ENCODE measurements at regions not wholly inside any gene's neighbourhood (a gene's known extent, or its start where the extent isn't known, plus 50 kb on each side); places are given as distances from the start of the nearest gene placed in this dataset.

GRCh38 chr11:69551963-69552362 is 70.5 kb downstream of the LINC01488 start:
- H3K36me3 ChIP-seq (ENCODE audit: control insufficient read depth, insufficient read depth, low read length), result no peaks in the 10 kb centered on the region
- H3K4me1 ChIP-seq (ENCODE audit: control insufficient read depth, insufficient read depth, low read length), result no peaks in the 10 kb centered on the region
- Mint-ChIP-seq H3K9me3 (peaks cover 16% of the 10 kb centered on the region), H3K4me3 (no peak overlapping the region), H3K4me1 (no peaks in the 10 kb centered on the region), H3K27me3 (ENCODE audit: insufficient read depth) (peaks cover 5% of the 10 kb centered on the region), H3K36me3 (ENCODE audit: low read depth) (no peaks in the 10 kb centered on the region), H3K27ac (no peak overlapping the region)
- H3K9me3 ChIP-seq (ENCODE audit: control insufficient read depth, low read length), result no peaks in the 10 kb centered on the region
- H3K27me3 ChIP-seq (ENCODE audit: control insufficient read depth, insufficient read depth, low read length, poor library complexity, severe bottlenecking), result no peaks in the 10 kb centered on the region
- no peak overlapping the region for H3K27ac ChIP-seq (ENCODE audit: low read depth, low read length)
- no peak overlapping the region for H3K4me3 ChIP-seq (ENCODE audit: low read length)
- TF ChIP-seq CTCF (conservative IDR thresholded peaks at IDR 0.05), result no peak
- WGBS, 2 experiments (ENCODE audit: insufficient coverage in 1 of 2, insufficient read length in 1 of 2), result 96 to 100% methylated on average over 1 to 4 of the region's 5 CpGs
- DNase-seq, result no peak
- no peak overlapping the region for H3K9ac ChIP-seq (ENCODE audit: extremely low read depth, low read length, poor library complexity, severe bottlenecking)

- Histone ChIP-seq H3K9me3 (ENCODE audit: control insufficient read depth, low read length) (no peaks in the 10 kb centered on the region), H3K4me1 (ENCODE audit: control insufficient read depth, insufficient read depth, low read length) (no peaks in the 10 kb centered on the region), H3K4me3 (ENCODE audit: low read length) (no peak overlapping the region), H3K27ac (ENCODE audit: low read depth, low read length) (no peak overlapping the region), H3K36me3 (ENCODE audit: control insufficient read depth, insufficient read depth, low read length) (no peaks in the 10 kb centered on the region), H3K27me3 (ENCODE audit: control insufficient read depth, insufficient read depth, low read length, poor library complexity, severe bottlenecking) (no peaks in the 10 kb centered on the region), H3K9ac (ENCODE audit: extremely low read depth, low read length, poor library complexity, severe bottlenecking) (no peak overlapping the region)
- 92 to 96% methylated on average over 7 of the region's 7 CpGs for WGBS, 2 experiments (ENCODE audit: insufficient coverage in 1 of 2, insufficient read length in 1 of 2)
- peaks cover 16% of the 10 kb centered on the region for H3K9me3 Mint-ChIP-seq
- no peak overlapping the region for H3K27ac Mint-ChIP-seq
- no peaks in the 10 kb centered on the region for H3K36me3 Mint-ChIP-seq (ENCODE audit: low read depth)
- peaks cover 5% of the 10 kb centered on the region for H3K27me3 Mint-ChIP-seq (ENCODE audit: insufficient read depth)
- TF ChIP-seq CTCF (conservative IDR thresholded peaks at IDR 0.05), result no peak
- no peaks in the 10 kb centered on the region for H3K4me1 Mint-ChIP-seq
- H3K4me3 Mint-ChIP-seq, result no peak overlapping the region
- no peak for DNase-seq
Observed at GRCh38 chr11:69552951-69553350, 71.5 kb downstream of the LINC01488 start.

GRCh38 chr11:69553416-69554357 is 72.2 kb downstream of the LINC01488 start:
- no peak for TF ChIP-seq CTCF (conservative IDR thresholded peaks at IDR 0.05)
- Mint-ChIP-seq H3K4me1 (no peaks in the 10 kb centered on the region), H3K27ac (no peak overlapping the region), H3K36me3 (ENCODE audit: low read depth) (no peaks in the 10 kb centered on the region), H3K4me3 (no peak overlapping the region), H3K9me3 (peaks cover 16% of the 10 kb centered on the region), H3K27me3 (ENCODE audit: insufficient read depth) (peaks cover 5% of the 10 kb centered on the region)
- no peak overlapping the region for H3K4me3 ChIP-seq (ENCODE audit: low read length)
- no peaks in the 10 kb centered on the region for H3K27me3 ChIP-seq (ENCODE audit: control insufficient read depth, insufficient read depth, low read length, poor library complexity, severe bottlenecking)
- DNase-seq, result no peak
- no peaks in the 10 kb centered on the region for H3K36me3 ChIP-seq (ENCODE audit: control insufficient read depth, insufficient read depth, low read length)
- WGBS, 2 experiments (ENCODE audit: insufficient coverage in 1 of 2, insufficient read length in 1 of 2), result 94 to 96% methylated on average over 10 to 14 of the region's 14 CpGs
- no peak overlapping the region for H3K27ac ChIP-seq (ENCODE audit: low read depth, low read length)
- H3K9me3 ChIP-seq (ENCODE audit: control insufficient read depth, low read length), result no peaks in the 10 kb centered on the region
- H3K4me1 ChIP-seq (ENCODE audit: control insufficient read depth, insufficient read depth, low read length), result no peaks in the 10 kb centered on the region
- H3K9ac ChIP-seq (ENCODE audit: extremely low read depth, low read length, poor library complexity, severe bottlenecking), result no peak overlapping the region

Data from endodermal cell (in vitro differentiated cells).